MCF 10A (cell line): ENCODE measurements at regions not wholly inside any gene's neighbourhood (a gene's known extent, or its start where the extent isn't known, plus 50 kb on each side); places are given as distances from the start of the nearest gene placed in this dataset.

ENCODE experiments used
- BruUV-seq: library from RNA; stranded (reverse); fragments of 400-500 nt; replicated peaks from 2 replicates; lab custom pipeline; 2021; lab: Mats Ljungman, UMichigan
- CTCF ChIA-PET: fragments of 300-600 bp; sonication (Branson Sonifier 250); formaldehyde crosslinking; extraction: SDS; loops from one replicate; lab custom pipeline; 2021; ENCODE audit warnings: antibody characterized with exemption, inconsistent platforms; lab: Yijun Ruan, JAX
- POLR2A ChIA-PET: fragments of 300-600, 350-650 bp; sonication (Branson Sonifier 250); formaldehyde crosslinking; extraction: SDS; loops from one replicate; lab custom pipeline; 2020; ENCODE audit warnings: antibody characterized with exemption, inconsistent platforms; lab: Yijun Ruan, JAX
- DNase-seq: peaks from one replicate; pipeline ENCODE4 v3.0.0-alpha.2; 2018; ENCODE audit not compliant: unreplicated experiment
- H3K27ac Mint-ChIP-seq: one replicate; pipeline ENCODE4 v1.8.0; 2022; ENCODE audit warnings: mild to moderate bottlenecking, low read depth, mixed read lengths; ENCODE audit not compliant: unreplicated experiment
- H3K27me3 Mint-ChIP-seq: one replicate; pipeline ENCODE4 v1.8.0; 2022; ENCODE audit warnings: mixed read lengths; ENCODE audit not compliant: insufficient read depth, unreplicated experiment
- H3K36me3 Mint-ChIP-seq: one replicate; pipeline ENCODE4 v1.8.0; 2022; ENCODE audit warnings: mild to moderate bottlenecking, moderate library complexity, mixed read lengths; ENCODE audit not compliant: insufficient read depth, unreplicated experiment
- H3K4me1 Mint-ChIP-seq: one replicate; pipeline ENCODE4 v1.8.0; 2022; ENCODE audit warnings: mixed read lengths; ENCODE audit not compliant: insufficient read depth, unreplicated experiment
- H3K4me3 Mint-ChIP-seq: one replicate; pipeline ENCODE4 v1.8.0; 2022; ENCODE audit warnings: mild to moderate bottlenecking, moderate library complexity, mixed read lengths; ENCODE audit not compliant: unreplicated experiment
- H3K9me3 Mint-ChIP-seq: one replicate; pipeline ENCODE4 v1.8.0; 2022; ENCODE audit warnings: mixed read lengths; ENCODE audit not compliant: unreplicated experiment
- CTCF ChIP-seq: fragments of 200-600 bp; IDR thresholded peaks from one replicate; pipeline ENCODE4 v1.8.0; 2022; ENCODE audit warnings: antibody characterized with exemption, mild to moderate bottlenecking; ENCODE audit not compliant: unreplicated experiment
- intact Hi-C: fragments of 100-400 bp; cut with micrococcal nuclease; formaldehyde crosslinking; loops from 2 replicates; pipeline ENCODE4 v1.14.1; 2022

- Mint-ChIP-seq H3K27me3 (no peaks in the 10 kb centered on the region), H3K9me3 (no peaks in the 10 kb centered on the region), H3K27ac (no peak overlapping the region), H3K4me1 (peaks cover 21% of the 10 kb centered on the region), H3K4me3 (no peak overlapping the region), H3K36me3 (peaks cover 17% of the 10 kb centered on the region)
- no peak for TF ChIP-seq CTCF
- no TSS peak for BruUV-seq
- CTCF ChIA-PET: interaction anchor here (1.0 kb wide), 1 partner anchor 11 kb away, joined by 4 read pairs; no protein-coding TSS in a partner anchor
- DNase-seq: no peak
- intact Hi-C loops: loop anchor here (5.0 kb wide), 1 partner anchor 108 kb away; no protein-coding TSS in a partner anchor
- POLR2A ChIA-PET: interaction anchor here (0.6 to 0.8 kb wide), 2 partner anchors 11 to 55 kb away, joined by 3 to 6 read pairs; no protein-coding TSS in a partner anchor
These were observed 51.1 kb upstream of the FRMD6 start for GRCh38 chr14:51600658-51601057.
